Neural progenitor cell (in vitro differentiated cells): ENCODE measurements at regions not wholly inside any gene's neighbourhood (a gene's known extent, or its start where the extent isn't known, plus 50 kb on each side); places are given as distances from the start of the nearest gene placed in this dataset.

Experiments used
- EZH2phosphoT487 ChIP-seq: fragments of 200-600 bp; sonication (generic); IDR thresholded peaks from 2 replicates; pipeline ENCODE4 v1.6.1; 2017; ENCODE audit warnings: antibody characterized with exemption
- TF ChIP-seq, protein P1 (sequence below): fragments of 200-600 bp; sonication (generic); IDR thresholded peaks from 2 replicates; pipeline ENCODE4 v1.5.1; 2017; ENCODE audit warnings: antibody characterized with exemption, mild to moderate bottlenecking

DNA sequence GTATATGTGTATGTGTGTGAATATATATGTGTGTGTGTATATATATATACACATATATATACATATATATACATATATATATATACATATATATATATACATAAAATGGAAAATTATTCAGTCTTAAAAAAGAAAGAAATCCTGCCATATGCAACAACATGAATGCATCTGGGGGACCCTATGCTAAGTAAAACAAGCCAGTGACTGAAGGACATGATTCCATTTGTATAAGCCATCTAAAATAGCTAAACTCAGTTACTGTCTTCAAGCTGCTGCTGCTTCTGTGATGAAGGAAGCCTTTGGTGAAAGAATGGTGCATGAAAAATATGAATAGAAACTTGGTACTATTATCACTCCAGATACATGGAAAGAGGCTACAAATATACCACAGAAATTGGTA, 118.6 kb downstream of the ATXN7L3B start:
- TF ChIP-seq, protein P1, sequence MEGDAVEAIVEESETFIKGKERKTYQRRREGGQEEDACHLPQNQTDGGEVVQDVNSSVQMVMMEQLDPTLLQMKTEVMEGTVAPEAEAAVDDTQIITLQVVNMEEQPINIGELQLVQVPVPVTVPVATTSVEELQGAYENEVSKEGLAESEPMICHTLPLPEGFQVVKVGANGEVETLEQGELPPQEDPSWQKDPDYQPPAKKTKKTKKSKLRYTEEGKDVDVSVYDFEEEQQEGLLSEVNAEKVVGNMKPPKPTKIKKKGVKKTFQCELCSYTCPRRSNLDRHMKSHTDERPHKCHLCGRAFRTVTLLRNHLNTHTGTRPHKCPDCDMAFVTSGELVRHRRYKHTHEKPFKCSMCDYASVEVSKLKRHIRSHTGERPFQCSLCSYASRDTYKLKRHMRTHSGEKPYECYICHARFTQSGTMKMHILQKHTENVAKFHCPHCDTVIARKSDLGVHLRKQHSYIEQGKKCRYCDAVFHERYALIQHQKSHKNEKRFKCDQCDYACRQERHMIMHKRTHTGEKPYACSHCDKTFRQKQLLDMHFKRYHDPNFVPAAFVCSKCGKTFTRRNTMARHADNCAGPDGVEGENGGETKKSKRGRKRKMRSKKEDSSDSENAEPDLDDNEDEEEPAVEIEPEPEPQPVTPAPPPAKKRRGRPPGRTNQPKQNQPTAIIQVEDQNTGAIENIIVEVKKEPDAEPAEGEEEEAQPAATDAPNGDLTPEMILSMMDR = no peak
- no peak for TF ChIP-seq EZH2phosphoT487
